ENCODE measurements at regions not wholly inside any gene's neighbourhood (a gene's known extent, or its start where the extent isn't known, plus 50 kb on each side); places are given as distances from the start of the nearest gene placed in this dataset.

- POLR2A ChIA-PET = no interaction called here
- DNase-seq (no peak), ATAC-seq (no peak)
- TF ChIP-seq CTCF (IDR thresholded peaks at IDR 0.05) = no peak
- no peaks in the 10 kb centered on the region for H3K27me3 Mint-ChIP-seq
- intact Hi-C loops (cut with micrococcal nuclease) = no loop called here
- peaks cover 35% of the 10 kb centered on the region for H3K9me3 Mint-ChIP-seq
- no peaks in the 10 kb centered on the region for H3K4me1 Mint-ChIP-seq (ENCODE audit: low read depth)
- no peak overlapping the region for H3K4me3 Mint-ChIP-seq
- CTCF ChIA-PET = no interaction called here
- no peak overlapping the region for H3K27ac Mint-ChIP-seq
- H3K36me3 Mint-ChIP-seq (ENCODE audit: low read depth) = no peaks in the 10 kb centered on the region
Measured at GRCh38 chr12:58033831-58034230, 92.5 kb downstream of the ATP23 start.

- CTCF ChIA-PET = no interaction called here
Measured at GRCh38 chr12:58034311-58034710, 92.9 kb downstream of the ATP23 start.

GRCh38 chr12:58034712-58035111, 93.3 kb downstream of the ATP23 start:
- no peaks in the 10 kb centered on the region for H3K4me1 Mint-ChIP-seq (ENCODE audit: low read depth)
- H3K27me3 Mint-ChIP-seq = no peaks in the 10 kb centered on the region
- intact Hi-C loops (cut with micrococcal nuclease) = no loop called here
- no peak overlapping the region for H3K27ac Mint-ChIP-seq
- no peak overlapping the region for H3K4me3 Mint-ChIP-seq
- POLR2A ChIA-PET = no interaction called here
- no peak for ATAC-seq
- CTCF ChIA-PET = no interaction called here
- peaks cover under 1% of the 10 kb centered on the region for H3K36me3 Mint-ChIP-seq (ENCODE audit: low read depth)
- peaks cover 39% of the 10 kb centered on the region for H3K9me3 Mint-ChIP-seq
- DNase-seq = no peak
- no peak for TF ChIP-seq CTCF (IDR thresholded peaks at IDR 0.05)

More at GRCh38 chr12:58034311-58034710, 92.9 kb downstream of the ATP23 start:
- H3K36me3 Mint-ChIP-seq (ENCODE audit: low read depth) = no peaks in the 10 kb centered on the region
- no peaks in the 10 kb centered on the region for H3K27me3 Mint-ChIP-seq
- POLR2A ChIA-PET = no interaction called here
- H3K9me3 Mint-ChIP-seq = peaks cover 38% of the 10 kb centered on the region
- H3K4me1 Mint-ChIP-seq (ENCODE audit: low read depth) = no peaks in the 10 kb centered on the region
- no peak overlapping the region for H3K4me3 Mint-ChIP-seq
- intact Hi-C loops (cut with micrococcal nuclease) = no loop called here
- DNase-seq (no peak), ATAC-seq (no peak)
- no peak overlapping the region for H3K27ac Mint-ChIP-seq
- TF ChIP-seq CTCF (IDR thresholded peaks at IDR 0.05) = no peak

GRCh38 chr12:58041441-58041840, 100.1 kb downstream of the ATP23 start:
- DNase-seq (no peak), ATAC-seq (no peak)
- POLR2A ChIA-PET = no interaction called here
- CTCF ChIA-PET = no interaction called here
- peaks cover 2% of the 10 kb centered on the region for H3K36me3 Mint-ChIP-seq (ENCODE audit: low read depth)
- TF ChIP-seq CTCF (IDR thresholded peaks at IDR 0.05) = no peak
- H3K4me1 Mint-ChIP-seq (ENCODE audit: low read depth) = no peaks in the 10 kb centered on the region
- peaks cover 9% of the 10 kb centered on the region for H3K27me3 Mint-ChIP-seq
- H3K9me3 Mint-ChIP-seq = peaks cover 20% of the 10 kb centered on the region
- no peak overlapping the region for H3K27ac Mint-ChIP-seq
- intact Hi-C loops (cut with micrococcal nuclease) = no loop called here
- H3K4me3 Mint-ChIP-seq = no peak overlapping the region

GRCh38 chr12:58044966-58045365, 103.6 kb downstream of the ATP23 start:
- no peaks in the 10 kb centered on the region for H3K4me1 Mint-ChIP-seq (ENCODE audit: low read depth)
- H3K4me3 Mint-ChIP-seq = no peak overlapping the region
- peaks cover 24% of the 10 kb centered on the region for H3K27me3 Mint-ChIP-seq
- CTCF ChIA-PET = no interaction called here
- no peak overlapping the region for H3K27ac Mint-ChIP-seq
- H3K9me3 Mint-ChIP-seq = peaks cover 5% of the 10 kb centered on the region
- TF ChIP-seq CTCF (IDR thresholded peaks at IDR 0.05) = no peak
- intact Hi-C loops (cut with micrococcal nuclease) = no loop called here
- no peaks in the 10 kb centered on the region for H3K36me3 Mint-ChIP-seq (ENCODE audit: low read depth)
- POLR2A ChIA-PET = no interaction called here
- no peak for DNase-seq
- no peak for ATAC-seq
